ENCODE measurements at regions not wholly inside any gene's neighbourhood (a gene's known extent, or its start where the extent isn't known, plus 50 kb on each side); places are given as distances from the start of the nearest gene placed in this dataset.

GRCh38 chr14:31947680-31948595 lies 129.2 kb upstream of the ARHGAP5 start:
- TF ChIP-seq CTCF (IDR thresholded peaks at IDR 0.05 in 8 of 11, conservative IDR thresholded peaks at IDR 0.05 in 3 of 11) (no peak), POLR2AphosphoS5 (IDR thresholded peaks at IDR 0.05) (no peak)
